Tongue (tissue), 1 donor: ENCODE measurements at regions not wholly inside any gene's neighbourhood (a gene's known extent, or its start where the extent isn't known, plus 50 kb on each side); places are given as distances from the start of the nearest gene placed in this dataset.
A peak's percentile ranks its signal among the peaks of the same experiment; 100 is the strongest.

Experiments
- DNase-seq: peaks from one replicate; pipeline ENCODE4 v3.0.0-alpha.2; 2015

DNA sequence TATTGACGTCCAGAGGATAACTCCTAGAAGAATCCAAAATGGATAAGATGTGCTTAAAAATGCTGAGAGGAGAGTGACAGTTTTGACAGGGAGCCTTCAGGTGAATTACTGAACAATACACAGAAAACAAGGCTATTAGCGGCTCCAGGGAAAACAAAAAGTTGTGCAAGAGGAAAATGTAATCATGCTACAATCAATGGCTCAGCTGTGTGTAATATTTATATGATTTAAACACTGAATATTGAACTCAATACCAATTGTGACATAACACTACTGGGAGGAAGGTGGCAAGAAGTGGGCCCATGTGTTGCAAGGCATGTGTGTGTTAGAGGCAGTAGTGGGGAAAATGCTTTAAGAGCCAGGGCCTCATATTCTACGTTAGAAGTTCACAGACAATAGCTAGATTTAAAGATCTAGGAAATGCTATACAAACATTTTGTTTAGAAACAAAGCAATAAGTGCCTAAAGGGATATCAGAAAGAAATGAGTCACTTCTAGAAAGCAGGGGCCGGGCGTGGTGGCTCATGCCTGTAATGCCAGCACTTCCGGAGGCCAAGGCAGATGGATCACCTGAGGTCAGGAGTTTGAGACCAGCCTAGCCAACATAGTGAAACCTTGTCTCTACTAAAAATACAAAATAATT lies 253.2 kb upstream of the IRX5 start:
- no peak for DNase-seq

DNA sequence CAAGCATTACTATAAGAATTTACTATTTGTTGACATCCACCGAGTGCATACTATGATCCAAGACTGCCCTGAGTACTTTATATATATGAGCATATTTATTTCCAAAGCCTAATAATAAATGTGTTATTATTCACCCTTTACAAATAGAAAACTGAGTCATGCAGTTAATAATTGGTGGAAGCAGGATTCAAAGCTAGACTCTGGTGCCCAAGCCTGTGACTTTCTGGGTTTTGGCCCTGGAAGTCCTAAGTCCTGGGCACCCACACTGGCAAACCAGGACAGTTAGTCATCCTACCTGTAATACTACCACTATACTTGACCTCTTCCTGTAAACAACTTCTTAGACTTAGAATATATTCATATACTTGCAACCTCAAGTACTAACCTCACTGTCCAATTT lies 257.4 kb upstream of the IRX5 start:
- no peak for DNase-seq

DNA sequence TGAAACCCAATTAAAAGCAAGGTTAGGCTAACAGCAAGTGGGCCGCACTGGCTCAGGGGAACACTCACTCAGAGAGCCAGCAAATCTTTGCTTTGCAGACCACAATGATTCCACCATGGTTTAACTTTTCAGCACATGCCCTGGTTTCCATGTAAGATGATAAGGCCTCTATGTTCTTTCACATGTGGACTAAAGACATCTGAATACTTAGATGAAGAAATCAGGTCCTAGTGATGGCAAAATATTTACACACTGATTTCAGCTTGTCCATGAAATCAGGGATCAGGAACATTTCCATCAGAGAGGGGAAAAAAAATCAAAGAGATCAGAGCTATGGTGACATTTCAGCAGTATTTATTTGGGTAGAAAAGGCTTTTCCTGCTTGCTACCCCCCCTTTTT lies 258.2 kb upstream of the IRX5 start:
- DNase-seq = no peak

DNA sequence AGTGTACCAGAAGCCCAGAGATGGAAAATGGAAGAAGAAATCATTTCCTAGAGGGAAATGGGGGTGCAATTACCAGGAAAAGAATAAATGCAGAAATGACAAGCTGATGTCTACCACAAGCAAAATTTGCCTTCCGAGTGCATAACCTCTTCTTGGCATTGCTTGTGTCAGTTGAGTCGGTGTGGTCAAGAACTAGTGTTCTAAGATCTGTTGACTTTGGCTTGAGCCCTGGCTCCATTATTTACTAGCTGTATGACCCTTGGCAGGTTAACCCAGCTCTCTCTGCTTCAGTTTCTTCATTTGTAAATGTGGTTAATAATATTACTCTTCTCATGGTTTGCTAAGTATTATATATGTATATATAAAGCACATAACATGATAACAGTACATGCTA lies 273.0 kb upstream of the IRX5 start:
- DNase-seq = no peak

DNA sequence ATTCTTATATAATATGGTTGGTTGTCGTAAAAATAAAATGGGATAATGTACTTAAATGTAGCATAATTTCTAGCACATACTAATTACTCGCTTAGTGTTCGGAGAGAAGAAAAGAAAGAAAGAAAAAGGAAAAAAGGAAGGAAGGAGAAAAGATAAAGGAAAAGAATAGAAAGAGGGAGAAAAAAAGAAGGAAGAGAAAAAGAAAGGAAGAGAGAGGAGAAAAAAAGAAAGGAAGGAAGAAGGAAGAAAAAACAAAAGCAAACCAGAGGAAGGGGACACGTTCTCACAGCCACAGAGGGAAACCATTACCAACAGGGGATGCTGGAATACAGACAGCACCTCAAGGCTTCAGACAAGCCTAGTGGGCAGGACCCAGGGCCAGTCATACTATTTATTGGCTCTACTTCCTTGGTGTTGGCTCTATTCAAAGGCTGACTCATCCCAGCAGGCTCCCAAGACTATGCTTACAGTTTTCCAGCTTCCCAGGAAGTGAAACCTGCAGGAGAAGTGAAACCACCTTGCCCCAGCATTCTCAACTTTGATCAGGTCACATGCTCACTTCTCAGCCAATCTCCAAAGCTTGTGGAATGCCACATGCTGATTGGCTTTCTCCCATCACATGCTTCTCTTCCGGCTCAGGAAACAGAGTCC lies 273.5 kb upstream of the IRX5 start:
- DNase-seq = no peak

DNA sequence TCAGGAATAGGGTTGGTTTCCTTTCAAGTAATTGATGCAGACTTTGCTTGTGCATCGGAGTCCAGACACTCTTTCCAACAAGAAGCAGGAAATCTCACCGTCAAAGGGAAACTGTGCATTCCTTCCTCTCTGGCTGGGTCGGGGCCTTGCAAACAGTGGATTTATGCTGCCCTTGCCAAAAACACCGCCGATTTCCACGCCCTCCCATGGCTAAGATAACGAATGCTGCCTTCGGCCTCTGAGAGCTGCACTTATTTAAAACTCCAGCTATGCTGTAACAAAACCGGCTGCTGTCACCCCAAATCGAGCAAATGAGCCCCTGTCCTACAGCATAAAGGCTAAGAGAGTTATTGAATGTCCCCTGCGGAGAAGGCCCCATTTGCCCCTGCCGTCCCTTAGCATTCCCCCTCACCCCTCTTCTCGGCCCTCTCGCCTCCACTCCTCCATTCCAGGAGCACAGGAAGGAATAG lies 275.5 kb upstream of the IRX5 start:
- peak; percentile 70 for DNase-seq

DNA sequence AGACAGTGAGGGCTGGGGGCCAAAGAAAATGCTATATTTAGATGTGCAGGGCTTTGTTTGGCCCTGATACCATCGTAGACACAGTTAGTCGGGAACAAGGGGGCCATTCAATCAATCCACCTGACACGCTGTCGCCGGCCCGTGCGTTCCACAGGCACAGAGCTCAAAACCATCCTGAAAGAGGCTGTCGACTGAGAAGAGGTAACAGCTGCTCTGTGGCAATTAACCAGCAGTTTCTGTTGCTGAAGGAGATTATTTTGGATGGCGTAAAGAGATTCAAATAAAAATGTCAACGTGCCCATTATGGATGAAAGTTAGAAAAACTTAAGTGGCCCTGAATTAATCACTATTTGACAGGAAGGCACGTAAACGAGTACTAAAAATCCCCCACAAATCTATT lies 276.2 kb upstream of the IRX5 start:
- DNase-seq = peak; percentile 84

DNA sequence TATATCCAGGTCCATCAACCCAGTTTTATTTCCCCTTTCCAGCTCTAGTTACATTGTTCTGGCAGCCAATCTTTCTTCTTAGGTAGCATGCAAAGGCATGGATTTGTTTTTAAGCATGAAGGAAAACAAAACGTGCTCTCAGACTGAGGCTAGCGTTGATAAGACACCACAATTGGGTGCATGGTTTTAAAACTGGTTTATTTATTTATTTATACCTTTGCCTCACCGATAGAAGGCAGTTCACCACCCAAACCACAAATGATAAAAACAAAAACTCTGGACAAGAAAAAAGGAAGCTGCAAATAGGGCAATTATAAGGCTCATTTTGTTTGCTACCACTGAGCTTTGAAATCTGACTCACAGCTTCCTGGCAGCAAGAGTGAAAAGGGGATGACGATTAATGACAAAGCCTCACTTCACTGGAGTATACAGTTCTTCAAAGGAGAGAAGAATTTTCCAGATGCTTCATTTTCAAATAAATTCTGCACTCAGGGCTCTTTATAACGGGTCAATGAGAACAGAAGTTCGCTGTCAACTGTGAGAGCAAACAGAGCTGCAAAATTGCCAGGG lies 278.4 kb upstream of the IRX5 start:
- no peak for DNase-seq

DNA sequence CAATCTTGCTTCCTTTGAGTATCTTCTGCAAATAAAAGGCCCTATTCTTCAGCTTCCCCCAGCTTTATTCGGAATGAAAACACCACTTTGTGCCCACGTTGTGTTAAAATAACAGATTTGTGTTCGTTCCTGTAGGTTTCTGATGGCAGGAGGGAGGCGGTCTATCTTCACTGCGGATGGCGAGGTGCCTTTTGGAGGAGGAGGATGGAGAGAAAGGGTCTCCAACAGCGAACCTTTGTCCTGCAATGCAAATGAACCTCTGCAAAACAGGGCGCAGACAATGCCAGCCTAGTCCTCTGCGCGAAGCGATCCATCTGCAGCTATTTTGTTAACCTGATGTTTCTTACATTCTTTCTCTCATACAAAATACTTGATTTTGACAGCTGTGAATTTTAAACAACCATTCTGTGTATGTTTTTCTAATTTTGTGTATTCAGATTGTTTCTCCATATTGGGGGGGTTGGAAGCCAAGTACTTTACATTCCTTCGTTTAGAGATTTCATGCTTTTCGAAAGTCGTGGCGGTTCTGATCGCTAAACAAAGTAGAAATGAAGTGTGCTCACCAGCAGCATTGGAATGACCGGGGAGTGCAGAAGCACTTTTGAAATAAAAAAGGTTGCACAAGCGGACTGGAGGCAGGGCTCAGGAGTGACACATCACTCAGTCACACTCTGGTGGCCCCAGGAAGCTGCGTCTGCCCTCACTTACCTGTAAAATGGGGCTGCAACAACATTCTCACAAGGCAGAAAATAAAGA lies 279.0 kb upstream of the IRX5 start:
- DNase-seq = no peak

DNA sequence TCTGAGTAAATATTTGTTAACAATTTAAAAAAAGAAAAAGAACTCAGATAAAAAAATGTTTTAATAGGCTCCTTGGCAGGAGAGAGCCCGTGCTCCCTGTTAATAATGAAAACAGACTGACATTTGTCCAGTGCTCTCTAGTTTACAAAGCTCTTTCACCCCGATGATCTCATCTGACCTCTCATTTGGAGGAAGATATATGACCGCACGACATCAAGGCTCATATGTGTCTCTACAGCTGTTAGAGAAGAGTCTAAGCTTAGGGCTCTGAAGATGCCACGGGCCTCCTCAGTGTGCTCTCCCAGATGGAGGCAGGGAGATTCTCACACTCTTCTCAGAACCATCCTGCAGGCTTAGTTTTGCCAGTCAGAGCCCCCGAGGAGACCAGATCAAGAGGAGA lies 280.8 kb upstream of the IRX5 start:
- DNase-seq = peak; percentile 29

DNA sequence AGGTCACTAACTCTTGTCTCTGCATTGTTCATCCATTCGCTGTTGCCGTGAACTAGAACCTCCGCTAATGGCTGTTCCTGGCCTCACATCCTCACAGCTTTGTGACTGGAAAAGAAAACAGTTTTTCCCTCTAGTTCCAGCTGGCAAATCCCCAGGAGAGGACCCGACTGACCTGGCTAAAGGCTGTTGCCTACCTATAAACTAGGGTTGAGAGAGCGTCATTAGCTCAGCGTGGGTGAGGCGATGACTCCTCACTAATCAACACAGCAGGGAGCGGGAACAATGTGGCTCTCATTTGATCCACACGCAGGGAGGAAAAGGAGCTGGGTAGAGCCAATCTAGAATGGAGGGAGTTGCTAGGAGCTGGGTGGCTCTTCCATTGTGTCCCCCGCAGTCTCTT lies 282.1 kb upstream of the IRX5 start:
- no peak for DNase-seq

DNA sequence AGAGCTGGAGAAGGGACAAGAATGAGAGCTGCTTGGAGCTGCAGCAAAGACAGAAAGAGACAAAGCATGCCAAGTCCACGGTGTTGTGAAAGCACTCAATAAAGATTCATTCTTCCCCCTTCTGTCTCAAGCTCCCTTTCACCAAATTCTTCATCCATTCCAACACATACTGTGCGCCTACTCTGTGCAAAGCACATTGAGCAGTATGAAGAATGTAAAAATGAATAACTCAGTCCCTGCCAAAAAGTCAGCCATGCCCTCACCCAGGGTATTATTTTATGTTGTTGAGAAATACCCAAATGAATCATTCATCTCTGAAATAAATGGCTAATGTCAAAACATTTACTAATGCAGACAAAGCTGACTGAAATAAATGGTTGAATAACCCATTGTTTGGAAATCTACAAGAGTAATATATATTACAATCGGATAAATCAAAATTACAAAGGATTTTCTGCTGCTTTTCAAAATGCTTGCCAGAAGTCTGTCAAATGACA lies 282.9 kb upstream of the IRX5 start:
- no peak for DNase-seq

DNA sequence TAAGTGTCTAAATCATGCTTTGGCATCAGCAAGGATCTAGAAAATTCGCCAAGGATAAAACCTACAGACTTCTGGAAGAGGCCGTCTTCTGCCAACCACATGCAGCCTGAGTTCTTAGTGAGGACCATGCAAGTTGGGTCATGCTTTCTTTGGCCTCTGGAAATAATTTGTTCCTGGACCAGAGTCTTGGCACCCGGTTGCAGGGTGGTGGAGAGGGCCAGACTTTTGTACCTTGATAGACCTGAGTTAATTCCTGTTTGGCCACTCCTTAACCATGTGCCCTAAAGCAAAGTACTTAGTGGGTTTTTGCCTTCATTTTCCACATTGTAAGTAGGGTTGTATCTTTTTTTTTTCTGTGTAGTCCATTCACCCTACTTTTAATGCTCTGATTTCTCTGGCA lies 283.4 kb upstream of the IRX5 start:
- no peak for DNase-seq

DNA sequence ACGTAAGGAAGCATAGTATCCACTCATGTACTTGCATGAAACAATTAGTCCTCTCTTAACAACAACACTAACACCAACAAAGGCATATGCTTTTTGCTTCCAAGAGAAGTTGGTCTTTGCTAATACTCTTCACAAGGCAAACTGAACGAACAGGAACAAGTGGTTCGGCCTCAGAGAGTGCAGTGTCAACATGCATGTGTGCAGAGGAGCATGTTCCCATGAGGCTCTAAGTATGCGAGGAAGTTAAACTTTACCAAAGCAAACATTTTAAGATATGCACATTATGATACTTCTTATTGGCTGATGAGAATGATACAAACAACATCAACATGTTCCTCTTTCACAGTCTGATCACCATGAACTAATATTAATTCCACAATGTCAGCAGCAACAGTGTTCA lies 285.3 kb upstream of the IRX5 start:
- DNase-seq = no peak

DNA sequence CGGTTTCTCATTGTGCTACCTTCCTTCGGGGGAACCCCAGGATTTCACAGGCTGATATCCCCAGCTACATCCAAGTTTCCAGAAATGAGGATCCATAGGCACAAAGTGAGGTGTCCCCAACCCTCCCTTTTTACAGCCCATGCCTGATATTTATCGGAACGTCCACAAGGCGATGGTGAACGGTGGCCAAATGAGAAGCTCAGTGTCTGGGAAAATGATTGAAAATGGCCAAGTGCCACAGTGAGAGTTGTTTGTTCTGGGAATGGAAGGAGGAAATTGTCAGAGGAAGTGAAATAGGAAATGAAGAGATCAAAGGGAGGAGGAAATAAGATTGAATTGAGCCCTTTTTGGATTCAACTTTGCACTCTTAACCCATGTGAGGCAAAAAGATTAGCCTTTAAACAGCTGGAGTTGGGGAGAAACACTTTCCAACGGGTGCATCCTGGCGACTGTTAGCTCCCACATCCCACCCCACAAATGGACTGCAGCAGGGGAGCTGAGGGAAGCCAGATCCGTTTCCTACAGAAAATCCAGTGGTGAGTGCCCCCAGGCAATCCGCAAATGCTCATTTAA lies 294.4 kb upstream of the IRX5 start:
- DNase-seq = no peak

DNA sequence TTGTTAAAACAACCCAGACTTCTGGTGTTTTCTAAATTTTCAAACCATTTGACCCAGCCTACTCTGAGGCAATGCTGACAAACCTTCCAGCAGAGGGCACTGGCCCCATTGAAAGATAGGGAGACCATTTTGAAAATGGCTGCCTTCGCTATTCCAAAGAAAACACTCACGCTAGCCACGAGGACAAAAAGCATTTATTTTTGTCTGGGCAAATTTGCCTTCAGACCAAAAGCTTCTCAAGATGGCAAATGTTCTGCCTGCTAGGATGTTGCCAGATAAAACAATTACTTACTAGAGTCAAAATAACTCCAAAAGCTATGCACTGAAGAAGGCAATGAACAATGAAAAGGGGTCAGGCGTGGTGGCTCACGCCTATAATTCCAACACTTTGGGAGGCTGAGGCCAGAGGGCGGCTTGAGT lies 296.7 kb upstream of the IRX5 start:
- no peak for DNase-seq

DNA sequence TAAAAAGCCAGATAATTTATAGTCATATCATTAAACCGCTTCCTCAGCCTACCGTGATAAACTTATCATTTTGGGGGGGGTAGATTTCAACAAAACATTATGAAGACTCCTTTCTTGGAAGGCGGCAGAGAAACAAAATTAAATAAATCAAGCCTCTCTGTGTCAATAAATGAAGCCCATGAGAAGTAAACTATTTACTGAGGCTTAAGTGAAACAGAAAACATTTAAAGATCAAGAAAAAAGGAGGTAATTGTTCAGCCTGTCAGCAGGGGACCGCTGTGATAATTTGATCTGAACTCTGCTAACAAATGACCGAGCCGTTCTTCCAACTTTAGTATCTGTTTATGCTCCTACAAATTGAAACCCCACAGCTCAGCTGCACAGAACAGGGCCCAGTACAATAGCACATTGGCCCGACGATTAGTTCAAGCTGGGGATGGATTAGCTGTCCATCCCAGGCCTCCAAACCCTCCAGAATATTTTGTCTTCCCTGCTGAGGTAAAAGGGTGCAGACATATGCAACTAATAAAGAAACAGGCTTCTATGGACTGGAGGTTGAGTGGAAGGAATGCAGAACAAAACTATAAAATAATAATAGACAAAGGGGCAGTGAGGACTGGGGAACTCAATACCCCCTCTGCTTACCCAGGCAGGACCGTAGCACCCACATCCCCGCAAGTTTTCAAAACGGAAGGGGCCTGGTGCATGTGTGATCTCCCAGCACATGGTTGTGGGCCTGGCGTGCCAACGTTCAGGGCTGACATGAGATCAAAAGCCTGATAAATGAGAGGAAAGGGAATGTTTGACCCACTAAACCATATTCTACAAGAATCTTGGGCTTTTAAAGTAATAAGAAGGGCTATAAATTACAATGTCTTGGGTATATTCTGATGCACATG lies 298.1 kb upstream of the IRX5 start:
- DNase-seq = peak; percentile 22

DNA sequence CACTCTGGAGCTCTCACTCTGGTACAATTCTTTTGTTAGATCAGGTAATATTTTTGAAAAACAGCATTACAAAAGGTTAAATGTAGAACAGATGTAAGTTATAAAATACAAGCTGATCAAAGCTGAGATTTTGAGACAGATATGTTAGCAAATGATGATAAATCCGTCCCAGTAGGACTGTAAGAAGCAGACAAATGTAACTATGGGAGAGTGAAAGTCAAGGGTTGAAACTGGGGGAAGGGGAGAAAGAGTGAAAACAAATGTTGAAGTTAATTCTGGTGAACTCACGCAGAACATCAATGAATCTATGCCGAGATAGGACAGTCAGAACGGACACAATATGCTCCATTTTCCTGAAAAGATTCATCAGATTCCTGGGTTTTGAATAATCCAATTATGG lies 298.9 kb upstream of the IRX5 start:
- DNase-seq = no peak

DNA sequence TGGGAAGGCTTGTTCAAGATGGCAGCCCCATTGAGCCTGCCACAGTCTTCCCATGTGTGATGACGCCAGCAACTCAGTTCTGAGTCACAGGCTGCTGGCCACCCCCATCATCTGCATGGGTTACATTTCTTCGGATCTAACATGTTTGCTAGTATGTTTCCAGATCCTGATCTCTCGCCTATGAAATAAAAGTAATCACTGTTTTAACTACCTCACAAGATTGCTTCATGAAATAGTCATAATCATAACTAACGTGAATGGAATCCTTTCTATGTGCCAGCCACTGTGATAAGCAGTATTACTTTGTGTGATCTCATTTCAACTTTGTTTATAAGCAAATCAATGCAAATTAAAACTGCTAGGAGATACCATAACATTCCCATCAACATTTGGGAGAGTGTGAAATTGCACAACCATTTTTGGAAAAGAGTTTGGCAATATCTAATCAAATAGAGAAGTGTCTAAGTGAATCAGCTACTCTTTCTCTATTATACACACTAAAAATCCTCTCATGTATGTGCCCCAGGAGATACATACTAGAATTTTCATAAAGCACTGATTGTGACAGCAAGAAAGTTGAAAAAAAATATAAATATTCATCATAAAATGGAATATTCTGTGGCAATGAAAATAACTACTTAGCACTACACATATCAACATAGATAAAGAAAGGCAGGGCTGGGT lies 300.2 kb upstream of the IRX5 start:
- no peak for DNase-seq

DNA sequence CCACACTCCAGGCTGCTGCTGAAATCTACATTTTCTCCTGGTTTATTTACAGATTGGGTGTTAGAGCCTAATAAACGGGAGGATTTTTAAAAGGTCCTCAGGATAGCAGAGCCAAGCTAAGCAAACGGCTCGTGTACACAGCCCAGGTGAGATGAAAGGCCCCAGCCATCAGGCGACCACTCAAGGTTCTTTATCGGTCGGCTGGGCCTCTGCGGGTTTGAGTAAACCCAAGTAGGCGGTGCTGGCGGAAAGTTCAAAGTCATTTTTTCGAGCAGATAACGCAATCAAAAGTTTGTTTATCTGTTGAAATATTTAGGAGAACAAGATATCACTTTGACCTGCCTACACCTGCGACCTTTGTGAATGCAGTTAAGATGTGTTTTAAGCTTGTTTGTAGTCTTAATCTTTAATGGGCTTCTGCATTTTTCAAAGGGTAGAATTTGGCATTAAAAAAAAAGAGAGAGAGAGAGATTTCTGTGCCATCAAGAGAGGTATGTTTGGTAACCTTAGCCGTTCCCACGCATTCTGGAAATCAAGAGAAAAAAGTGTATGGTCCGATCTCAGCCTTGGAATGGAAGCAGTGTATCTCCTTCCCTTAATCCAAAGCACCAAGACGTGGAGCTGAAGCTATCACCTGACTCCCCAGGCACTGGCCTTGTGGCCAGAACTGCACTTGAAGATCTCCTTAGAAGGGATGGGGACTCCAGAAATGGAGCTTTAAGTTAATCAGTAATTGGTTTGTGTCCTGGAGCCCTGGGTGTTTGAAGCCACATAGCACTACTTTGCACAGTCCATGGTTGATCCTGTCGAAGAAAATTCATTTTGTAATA lies 301.7 kb upstream of the IRX5 start:
- no peak for DNase-seq
